Transverse colon (tissue), 4 donors: ENCODE measurements at regions not wholly inside any gene's neighbourhood (a gene's known extent, or its start where the extent isn't known, plus 50 kb on each side); places are given as distances from the start of the nearest gene placed in this dataset.

ENCODE experiments used
- DNase-seq: peaks from one replicate; pipeline ENCODE4 v3.0.0-alpha.2; 2019
- H3K27ac ChIP-seq, 4 donors: fragments of 200-600 bp; sonication (generic); 2 replicates each; pipeline ENCODE4 v1.5.1; 2016 to 2018; ENCODE audit warnings: inconsistent platforms in 4 of 4
- H3K27me3 ChIP-seq: fragments of 200-600 bp; sonication (generic); 2 replicates; pipeline ENCODE4 v1.5.1; 2017; ENCODE audit warnings: inconsistent platforms
- H3K36me3 ChIP-seq, 4 donors: fragments of 200-600 bp; sonication (generic); 2 replicates each; pipeline ENCODE4 v1.5.1; 2017 to 2019; ENCODE audit warnings: inconsistent platforms in 4 of 4
- H3K4me1 ChIP-seq, 4 donors: fragments of 200-600 bp; sonication (generic); 2 replicates each; pipeline ENCODE4 v1.5.1; 2017 to 2020; ENCODE audit warnings: inconsistent platforms in 4 of 4
- H3K4me3 ChIP-seq, 4 donors: fragments of 200-600 bp; sonication (generic); 1 replicate in 1 of 4; 2 replicates in 3 of 4; pipeline versions ENCODE4 v1.5.1 to v1.6.1; 2017 to 2019; ENCODE audit warnings: inconsistent platforms in 4 of 4
- H3K9me3 ChIP-seq, 2 donors: fragments of 200-600 bp; sonication (generic); 2 replicates each; pipeline ENCODE4 v1.5.1; 2017 to 2019; ENCODE audit warnings: inconsistent platforms in 2 of 2
- CTCF ChIP-seq, 5 experiments: fragments of 200-600 bp in 3 of 5; fragments of 450-650 bp in 2 of 5; sonication (generic) in 3 of 5; IDR thresholded peaks; 1 replicate in 2 of 5; 2 replicates in 3 of 5; pipeline ENCODE4 v1.5.1; 2016 to 2017; ENCODE audit warnings: antibody characterized with exemption in 5 of 5, inconsistent platforms in 3 of 5, mild to moderate bottlenecking in 2 of 5, moderate library complexity in 1 of 5
- EP300 ChIP-seq: sonication (generic); formaldehyde crosslinking; IDR thresholded peaks from one replicate; pipeline ENCODE4 v1.6.1; 2017; ENCODE audit warnings: antibody characterized with exemption, low read depth
- POLR2A ChIP-seq: fragments of 450-650 bp; IDR thresholded peaks from one replicate; pipeline ENCODE4 v1.6.1; 2016; ENCODE audit warnings: antibody characterized with exemption, mild to moderate bottlenecking, moderate library complexity
- POLR2AphosphoS5 ChIP-seq, 3 donors: sonication (generic); formaldehyde crosslinking; IDR thresholded peaks; one replicate each; pipeline ENCODE4 v1.6.1; 2016; ENCODE audit warnings: antibody characterized with exemption in 3 of 3
- WGBS, 2 donors: methylation state at CpG; one replicate each; pipeline ENCODE4 v1.1.5; 2018; ENCODE audit warnings: low coverage in 1 of 2; 5-methylcytosine and 5-hydroxymethylcytosine counted together
- in situ Hi-C, 4 donors: fragments of 200-750 bp; cut with MboI; loops; one replicate each; pipeline versions ENCODE4 v1.15.0 to v1.15.1; 2017; ENCODE audit warnings: low sequenced_read_pairs in 3 of 4, low pct_ligation_motif_present in 1 of 4, low pct_unique_long_range_greater_than_20kb in 1 of 4
- intact Hi-C: fragments of 100-400 bp; cut with DNase I; formaldehyde crosslinking; loops from one replicate; pipeline ENCODE4 v1.15.1; 2023; ENCODE audit warnings: low total_unique reads

DNA sequence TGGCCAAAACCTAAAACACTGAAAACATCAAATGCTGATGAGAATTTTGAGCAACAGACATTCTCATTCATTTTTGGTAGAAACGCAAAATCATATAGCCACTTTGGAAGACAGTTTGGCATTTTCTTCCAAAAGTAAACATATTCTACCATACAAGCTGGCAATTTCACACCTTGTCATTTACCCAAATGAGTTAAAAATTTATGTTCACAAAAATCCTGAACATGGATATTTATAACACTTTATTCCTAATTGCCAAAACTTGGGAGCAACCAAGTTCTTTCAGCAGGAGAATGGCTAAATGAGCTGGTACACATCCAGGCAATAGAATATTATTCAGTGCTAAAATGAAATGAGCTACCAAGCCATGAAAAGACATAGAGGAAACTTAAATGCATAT, 1270.1 kb upstream of the ACO1 start:
- no peak overlapping the region for H3K4me3 ChIP-seq
- no peaks in the 10 kb centered on the region for H3K36me3 ChIP-seq
- in situ Hi-C loops, result loop anchor here in 1 of 4 donors (25.0 kb wide), 2 partner anchors 673 to 1123 kb away; no protein-coding TSS in a partner anchor
- no peak for TF ChIP-seq POLR2AphosphoS5 (IDR thresholded peaks at IDR 0.05)
- no peak for TF ChIP-seq POLR2A
- TF ChIP-seq CTCF (IDR thresholded peaks at IDR 0.05), result no peak
- no peak for TF ChIP-seq EP300
- H3K4me1 ChIP-seq, result no peaks in the 10 kb centered on the region
- H3K27me3 ChIP-seq, result no peaks in the 10 kb centered on the region
- H3K9me3 ChIP-seq, result no peaks in the 10 kb centered on the region
- WGBS, 2 donors, result 75 to 78% methylated on average over 1 of the region's 1 CpG
- H3K27ac ChIP-seq, result no peak overlapping the region
- intact Hi-C loops, result loop anchor here (10.0 kb wide), 1 partner anchor 1510 kb away; no protein-coding TSS in a partner anchor
- no peak for DNase-seq

- no peak for TF ChIP-seq EP300
- TF ChIP-seq CTCF (IDR thresholded peaks at IDR 0.05), result peak; percentile 36 to 49 (median 38)
- no peak for TF ChIP-seq POLR2A
- TF ChIP-seq POLR2AphosphoS5 (IDR thresholded peaks at IDR 0.05), result no peak
- intact Hi-C loops, result loop anchor here (10.0 kb wide), 1 partner anchor 1515 kb away; no protein-coding TSS in a partner anchor
- Histone ChIP-seq H3K4me1 (no peaks in the 10 kb centered on the region), H3K9me3 (no peaks in the 10 kb centered on the region), H3K36me3 (no peaks in the 10 kb centered on the region), H3K27ac (no peak overlapping the region), H3K4me3 (no peak overlapping the region), H3K27me3 (no peaks in the 10 kb centered on the region)
- DNase-seq, result peak; percentile 12
- WGBS, 2 donors, result 30 to 51% methylated on average over 2 to 5 of the region's 5 CpGs
- in situ Hi-C loops, result loop anchor here in 2 of 4 donors (10.0 to 25.0 kb wide), 3 partner anchors 667 to 1117 kb away; no protein-coding TSS in a partner anchor
Measured at GRCh38 chr9:31119890-31120454, 1264.5 kb upstream of the ACO1 start.

GRCh38 chr9:31124389-31124788, 1260.1 kb upstream of the ACO1 start:
- Histone ChIP-seq H3K36me3 (no peaks in the 10 kb centered on the region), H3K27me3 (no peaks in the 10 kb centered on the region), H3K9me3 (no peaks in the 10 kb centered on the region), H3K27ac (no peak overlapping the region), H3K4me1 (no peaks in the 10 kb centered on the region), H3K4me3 (no peak overlapping the region)
- WGBS, 2 donors, result 36 to 40% methylated on average over 1 of the region's 1 CpG
- in situ Hi-C loops (loop anchor here in 2 of 4 donors (10.0 to 25.0 kb wide), 3 partner anchors 663 to 1113 kb away; no protein-coding TSS in a partner anchor), intact Hi-C loops (no loop called here)
- TF ChIP-seq POLR2A, result no peak
- TF ChIP-seq CTCF (IDR thresholded peaks at IDR 0.05), result no peak
- TF ChIP-seq POLR2AphosphoS5 (IDR thresholded peaks at IDR 0.05), result no peak
- TF ChIP-seq EP300, result no peak
- no peak for DNase-seq

DNA sequence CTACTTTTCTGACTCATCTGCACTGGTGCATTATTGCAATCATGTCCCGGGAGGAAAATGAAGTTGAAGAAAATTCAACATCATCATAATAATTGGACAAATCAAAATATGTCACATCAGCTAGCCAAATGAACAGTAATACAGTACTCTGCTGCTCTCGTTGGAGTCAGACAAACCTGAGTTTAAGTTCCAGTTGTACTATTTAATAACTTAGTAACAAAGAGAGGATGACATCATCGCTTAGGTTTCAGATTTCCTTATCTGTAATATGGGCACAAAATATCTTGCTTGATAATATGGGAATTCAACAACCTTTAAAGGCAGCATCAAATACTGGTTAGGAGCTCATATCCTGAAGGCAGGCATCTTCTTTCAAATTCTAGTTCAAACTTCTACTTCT, 1248.9 kb upstream of the ACO1 start:
- Histone ChIP-seq H3K4me1 (no peaks in the 10 kb centered on the region), H3K36me3 (no peaks in the 10 kb centered on the region)

More for the DNA sequence above, 1248.9 kb upstream of the ACO1 start:
- Histone ChIP-seq H3K27me3 (no peaks in the 10 kb centered on the region), H3K27ac (no peak overlapping the region), H3K4me3 (no peak overlapping the region), H3K9me3 (no peaks in the 10 kb centered on the region)
- TF ChIP-seq CTCF (IDR thresholded peaks at IDR 0.05) (no peak), POLR2AphosphoS5 (IDR thresholded peaks at IDR 0.05) (no peak), EP300 (no peak), POLR2A (no peak)
- intact Hi-C loops, result no loop called here
- in situ Hi-C loops, result loop anchor here in 3 of 4 donors (25.0 kb wide), 4 partner anchors 98 to 1102 kb away; no protein-coding TSS in a partner anchor
- no peak for DNase-seq
- WGBS, 2 donors, result 68 to 83% methylated on average over 3 of the region's 3 CpGs
